Hematopoietic multipotent progenitor cell treated with erythropoietin and hydrocortisone succinate and interleukin-3 and kit ligand, for 8 days (in vitro differentiated cells): ENCODE measurements at regions not wholly inside any gene's neighbourhood (a gene's known extent, or its start where the extent isn't known, plus 50 kb on each side); places are given as distances from the start of the nearest gene placed in this dataset.
"Not testable (repeated sequence)": the region's sequence is repeated elsewhere in the genome, so short reads cannot be mapped to it uniquely, and the experiment has no call there.

Source experiments
- DNase-seq: peaks from one replicate; pipeline ENCODE4 v3.0.0-alpha.2; 2015

DNA sequence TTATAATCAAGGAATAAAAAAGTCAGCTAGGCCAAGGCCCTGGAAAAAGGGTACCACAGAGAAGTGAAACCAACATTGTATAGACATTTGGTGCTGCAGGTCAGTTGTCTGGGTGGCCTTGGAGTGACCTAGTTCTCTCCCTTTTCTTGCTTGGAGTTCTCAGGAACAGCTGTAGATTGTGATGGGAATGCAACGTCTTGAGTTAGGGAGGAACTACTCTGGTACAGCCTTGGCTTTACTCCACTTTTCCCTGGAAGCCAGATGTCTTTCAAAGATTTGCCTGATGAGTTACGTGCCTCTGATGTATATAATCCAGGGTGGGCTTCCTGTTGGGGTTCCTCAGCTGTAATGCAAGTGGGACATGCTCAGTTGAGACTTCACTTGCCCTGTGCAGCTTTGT lies 694.7 kb downstream of the HTR1B start:
- no peak for DNase-seq

DNA sequence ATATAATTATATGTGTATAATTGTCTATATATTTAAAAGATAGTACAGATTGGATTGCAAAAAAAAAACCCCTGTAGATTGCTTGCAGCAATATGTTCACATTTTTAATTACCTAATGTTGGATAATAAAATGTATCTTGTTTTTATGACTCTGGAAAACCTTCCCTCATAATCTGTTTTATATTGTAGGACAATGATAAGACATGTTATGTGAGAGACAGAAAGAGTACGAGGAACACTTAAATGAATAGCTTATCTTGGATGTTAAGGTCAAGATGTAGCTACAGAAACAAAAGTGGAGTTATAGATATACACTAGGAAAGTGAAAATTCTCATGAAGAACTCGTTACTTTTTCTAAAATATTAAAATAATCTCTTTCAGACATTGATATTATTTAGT lies 691.6 kb upstream of the IMPG1 start:
- no peak for DNase-seq

DNA sequence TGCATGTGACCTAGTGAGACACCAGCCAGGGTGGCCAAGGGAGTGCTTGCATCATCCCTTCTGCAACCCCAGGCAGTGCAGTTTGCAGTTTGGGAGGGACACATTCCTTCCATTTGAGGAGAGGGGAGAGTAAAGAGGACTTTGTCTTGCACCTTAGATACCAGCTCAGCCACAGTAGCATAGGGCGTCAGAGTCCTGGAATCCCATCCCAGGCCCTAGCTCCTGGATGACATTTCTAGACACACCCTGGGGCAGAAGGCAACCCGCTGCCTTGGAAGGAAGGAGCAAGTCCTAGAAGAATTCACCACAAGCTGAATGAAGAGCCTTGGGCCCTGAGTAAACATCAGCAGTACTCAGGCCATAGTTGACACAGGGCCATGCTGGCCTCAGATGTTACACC lies 680.4 kb upstream of the IMPG1 start:
- no peak for DNase-seq

DNA sequence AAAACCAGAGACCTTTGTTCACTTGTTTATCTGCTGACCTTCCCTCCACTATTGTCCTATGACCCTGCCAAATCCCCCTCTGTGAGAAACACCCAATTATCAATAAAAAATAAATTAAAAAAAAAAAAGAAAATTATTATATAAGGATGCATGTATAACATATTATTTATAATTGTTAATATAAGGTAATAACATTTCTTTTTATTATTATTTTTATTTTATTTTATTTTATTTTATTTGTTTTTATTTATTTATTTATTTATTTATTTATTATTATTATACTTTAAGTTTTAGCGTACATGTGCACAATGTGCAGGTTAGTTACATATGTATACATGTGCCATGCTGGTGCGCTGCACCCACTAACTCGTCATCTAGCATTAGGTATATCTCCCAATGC lies 672.9 kb upstream of the IMPG1 start:
- not testable (repeated sequence) for DNase-seq

DNA sequence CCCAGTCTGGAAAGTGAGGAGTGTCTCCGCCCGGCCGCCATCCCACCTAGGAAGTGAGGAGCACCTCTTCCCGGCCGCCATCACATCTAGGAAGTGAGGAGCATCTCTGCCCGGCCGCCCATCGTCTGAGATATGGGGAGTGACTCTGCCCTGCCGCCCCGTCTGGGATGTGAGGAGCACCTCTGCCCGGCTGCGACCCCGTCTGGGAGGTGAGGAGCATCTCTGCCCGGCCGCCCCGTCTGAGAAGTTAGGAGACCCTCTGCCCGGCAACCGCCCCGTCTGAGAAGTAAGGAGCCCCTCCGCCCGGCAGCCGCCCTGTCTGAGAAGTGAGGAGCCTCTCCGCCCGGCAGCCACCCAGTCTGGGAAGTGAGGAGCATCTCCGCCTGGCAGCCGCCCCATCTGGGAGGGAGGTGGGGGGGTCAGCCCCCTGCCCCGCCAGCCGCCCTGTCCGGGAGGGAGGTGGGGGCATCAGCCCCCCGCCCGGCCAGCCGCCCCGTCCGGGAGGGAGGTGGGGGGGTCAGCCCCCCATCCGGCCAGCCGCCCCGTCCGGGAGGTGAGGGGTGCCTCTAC lies 671.8 kb upstream of the IMPG1 start:
- DNase-seq: not testable (repeated sequence)

DNA sequence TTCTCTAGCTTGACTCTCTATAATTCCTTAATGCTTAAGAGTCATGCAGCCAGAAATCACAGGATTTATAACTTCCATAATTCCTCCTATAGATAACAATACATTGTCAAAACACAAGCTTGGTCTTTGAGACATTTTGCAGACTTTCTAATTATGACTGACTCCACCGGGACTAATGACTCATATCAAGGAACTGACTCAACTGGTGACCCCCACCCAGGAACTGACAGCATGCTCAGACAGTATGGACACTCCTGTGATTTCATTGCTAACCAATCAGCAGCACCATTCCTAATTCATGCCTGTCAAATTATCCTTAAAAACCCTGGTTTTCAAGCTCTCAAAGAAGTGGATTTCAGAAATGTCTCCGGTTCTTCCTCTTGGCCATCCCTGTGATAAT lies 670.5 kb upstream of the IMPG1 start:
- DNase-seq: no peak

DNA sequence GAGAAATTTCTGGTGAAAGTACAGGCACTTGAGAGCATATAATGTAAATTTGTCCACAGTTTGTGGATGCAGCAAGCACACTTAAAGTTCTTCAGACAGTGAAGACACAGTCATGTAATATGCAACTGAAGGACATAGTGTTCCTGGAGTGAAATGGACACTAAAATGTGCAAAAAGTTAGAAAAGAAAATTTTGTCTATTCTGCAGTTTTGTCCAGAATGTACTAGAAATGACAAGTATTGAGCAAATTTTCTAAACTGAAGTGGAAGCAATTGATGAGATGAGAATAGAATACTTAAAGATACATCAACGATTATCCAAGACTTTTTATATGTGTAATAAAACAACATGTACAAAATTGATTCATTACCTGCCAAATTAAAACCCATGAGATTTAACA lies 647.0 kb upstream of the IMPG1 start:
- no peak for DNase-seq

DNA sequence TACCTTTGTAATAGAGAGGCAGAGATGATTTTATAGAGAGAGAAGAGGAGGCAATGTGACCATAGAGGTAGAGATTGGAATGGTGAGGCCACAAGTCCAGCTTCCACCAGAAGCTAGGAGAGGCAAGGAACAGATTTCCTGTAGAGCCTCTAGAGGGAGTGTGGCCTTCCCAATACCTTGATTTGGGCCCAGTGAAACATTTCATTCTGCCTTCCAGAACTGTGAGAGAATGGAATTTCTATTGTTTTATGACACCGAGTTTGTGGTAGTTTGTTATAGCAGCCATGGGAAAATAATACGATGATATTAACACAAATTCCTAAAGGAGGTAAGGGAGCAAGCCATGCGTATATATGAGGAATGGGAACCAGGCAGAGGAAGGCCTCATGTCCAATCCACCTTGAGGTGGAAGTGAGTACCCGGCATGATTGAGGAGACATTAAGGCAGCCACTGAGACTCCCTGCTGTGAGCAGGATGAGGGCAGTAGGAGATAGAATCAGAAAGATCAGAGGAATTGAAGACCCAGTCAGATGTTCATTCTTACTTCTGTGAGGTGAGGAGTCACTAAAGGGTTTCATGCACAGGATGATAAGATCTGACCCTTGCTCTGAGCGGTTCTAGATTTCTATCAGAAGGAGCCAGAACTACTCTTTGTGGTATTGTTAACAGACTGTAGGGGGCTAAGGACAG lies 636.3 kb upstream of the IMPG1 start:
- no peak for DNase-seq

DNA sequence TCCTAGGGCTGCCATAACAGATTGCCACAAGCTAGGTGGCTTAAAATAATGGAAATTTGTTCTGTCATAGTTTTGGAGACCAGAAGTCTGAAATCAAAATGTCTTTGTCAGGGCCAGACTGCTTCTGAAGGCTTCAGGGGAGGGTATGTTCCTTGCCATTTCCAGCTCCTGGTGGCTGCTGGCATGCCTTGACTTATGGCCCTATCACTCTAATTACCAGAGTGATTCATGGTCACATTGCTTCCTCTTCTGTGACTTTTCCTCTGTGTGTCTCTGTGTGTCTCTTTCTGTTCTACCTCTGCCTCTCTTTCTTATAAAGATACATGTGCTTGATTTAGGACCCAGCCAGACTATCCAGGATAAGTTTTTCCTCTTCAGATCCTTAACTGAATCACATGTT lies 635.2 kb upstream of the IMPG1 start:
- no peak for DNase-seq

DNA sequence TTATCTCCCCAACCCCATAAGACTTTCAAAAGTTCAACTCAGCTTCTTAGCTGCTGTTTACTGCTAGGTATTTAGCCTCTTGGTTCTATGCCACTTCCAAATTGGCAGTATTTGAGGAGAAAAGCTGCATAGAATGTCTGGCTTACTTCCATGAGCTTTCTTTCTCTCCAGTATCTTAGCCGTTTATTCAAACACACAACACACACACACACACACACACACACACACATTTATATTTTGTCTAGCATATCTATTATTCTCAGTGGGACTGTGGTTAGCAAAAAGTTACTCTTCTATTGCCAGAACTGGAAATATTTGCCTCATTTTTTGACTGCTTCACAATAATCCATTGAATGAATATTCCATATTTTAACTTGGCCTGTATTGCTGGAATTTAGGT lies 634.2 kb upstream of the IMPG1 start:
- DNase-seq: no peak

DNA sequence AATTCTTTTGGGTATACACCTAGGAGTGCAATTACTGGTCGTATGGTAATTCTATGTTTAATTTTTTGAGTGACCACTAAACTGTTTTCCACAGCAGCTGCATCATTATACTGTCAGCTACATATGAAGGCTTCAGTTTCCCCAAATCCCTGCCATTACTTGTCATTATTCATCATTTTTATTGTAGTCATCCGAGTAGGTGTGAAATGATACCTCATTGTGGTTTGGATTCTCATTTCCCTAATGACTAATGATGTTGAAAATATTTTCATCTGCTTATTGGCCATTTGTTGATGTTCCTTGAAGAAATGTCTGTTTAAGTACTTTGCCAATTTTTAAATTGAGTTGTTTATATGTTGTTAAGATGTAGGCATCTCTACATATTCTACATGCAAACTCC lies 633.6 kb upstream of the IMPG1 start:
- DNase-seq: no peak

DNA sequence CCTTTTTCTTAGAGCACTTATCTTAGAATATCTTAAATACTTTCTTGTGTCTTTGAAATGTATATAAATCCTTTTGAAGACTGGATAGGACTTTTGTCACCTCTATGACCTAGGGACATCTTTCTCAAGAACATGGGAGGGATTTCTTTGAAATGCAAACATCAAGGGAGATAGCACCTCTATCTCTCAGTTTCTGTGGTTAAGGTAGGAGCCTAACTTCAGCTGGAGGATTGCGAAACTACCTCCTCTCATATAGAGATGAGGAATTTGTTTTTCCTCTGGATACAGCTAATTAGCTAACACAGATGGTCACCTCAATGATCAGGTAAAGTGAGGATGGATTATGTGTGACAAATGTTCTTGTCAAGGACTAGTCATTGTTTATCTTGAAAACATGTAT lies 631.3 kb upstream of the IMPG1 start:
- DNase-seq: no peak

DNA sequence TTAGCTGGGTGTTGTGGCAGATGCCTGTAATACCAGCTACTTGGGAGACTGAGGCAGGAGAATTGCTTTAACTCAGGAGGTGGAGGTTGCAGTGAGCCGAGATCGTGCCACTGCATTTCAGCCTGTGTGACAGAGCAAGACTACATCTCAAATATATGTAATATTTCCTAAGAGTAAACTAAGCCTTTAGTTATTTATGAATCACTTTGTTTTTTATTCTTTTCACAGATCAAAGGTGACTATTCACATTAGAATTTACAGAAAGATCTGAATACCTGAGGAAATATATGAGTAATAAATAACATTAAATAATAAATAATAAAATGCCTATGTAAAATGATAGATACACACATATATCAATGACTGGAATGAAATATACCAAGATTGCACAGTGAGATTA lies 630.8 kb upstream of the IMPG1 start:
- no peak for DNase-seq

DNA sequence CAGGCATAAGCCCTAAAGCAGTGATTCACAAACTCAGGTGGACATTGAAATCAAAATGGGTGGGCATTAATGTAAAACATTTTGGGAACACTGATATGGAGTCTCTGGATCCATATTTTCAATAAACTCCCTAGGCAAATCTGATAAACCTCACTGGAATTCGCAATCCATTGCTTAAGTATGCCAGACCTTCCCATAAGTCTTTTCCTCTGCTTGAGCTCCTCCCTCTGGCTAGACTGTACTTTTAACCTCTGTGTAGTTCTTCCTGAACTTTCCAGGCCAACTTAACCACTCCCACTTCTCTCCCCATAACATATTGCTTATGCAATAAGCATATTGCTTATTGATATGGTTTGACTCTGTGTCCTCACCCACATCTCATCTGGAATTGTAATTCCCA lies 629.7 kb upstream of the IMPG1 start:
- no peak for DNase-seq

DNA sequence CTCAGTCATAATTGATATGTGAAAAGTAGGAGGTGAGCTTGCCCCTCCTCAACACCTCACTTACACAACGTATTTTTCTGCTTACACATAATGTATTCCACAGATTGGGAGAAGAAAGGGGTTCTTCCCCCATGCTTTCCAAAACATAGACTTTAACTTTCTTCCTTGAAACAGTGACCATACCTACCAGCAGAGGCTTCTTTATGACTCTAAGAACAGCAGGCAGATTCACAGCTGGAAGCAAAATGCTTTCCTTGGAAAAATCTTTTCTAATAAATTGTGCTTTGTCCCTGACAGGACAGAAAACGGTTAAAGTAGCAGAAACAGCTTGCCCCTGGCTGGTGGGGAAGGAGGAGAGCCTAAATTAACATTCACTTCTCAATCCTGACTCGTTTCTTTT lies 629.1 kb upstream of the IMPG1 start:
- no peak for DNase-seq

DNA sequence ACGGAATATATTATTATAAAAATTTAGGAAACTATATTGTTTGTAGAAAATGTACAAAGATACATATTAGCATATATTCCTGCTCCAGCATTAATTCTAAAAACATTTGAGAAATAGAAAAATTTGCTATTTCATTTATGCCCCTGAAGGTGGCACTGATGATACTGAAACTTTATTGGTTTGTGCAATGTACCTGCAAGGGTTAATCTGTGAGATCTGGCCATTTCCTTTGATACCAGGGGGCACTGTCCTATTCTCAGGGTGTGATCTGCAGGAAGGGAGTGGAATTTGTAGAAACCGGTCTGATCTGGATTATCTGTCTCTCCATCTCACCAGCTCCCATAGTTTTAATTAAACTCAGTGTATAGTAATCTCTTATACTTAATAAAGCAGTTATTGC lies 625.1 kb upstream of the IMPG1 start:
- DNase-seq: no peak

DNA sequence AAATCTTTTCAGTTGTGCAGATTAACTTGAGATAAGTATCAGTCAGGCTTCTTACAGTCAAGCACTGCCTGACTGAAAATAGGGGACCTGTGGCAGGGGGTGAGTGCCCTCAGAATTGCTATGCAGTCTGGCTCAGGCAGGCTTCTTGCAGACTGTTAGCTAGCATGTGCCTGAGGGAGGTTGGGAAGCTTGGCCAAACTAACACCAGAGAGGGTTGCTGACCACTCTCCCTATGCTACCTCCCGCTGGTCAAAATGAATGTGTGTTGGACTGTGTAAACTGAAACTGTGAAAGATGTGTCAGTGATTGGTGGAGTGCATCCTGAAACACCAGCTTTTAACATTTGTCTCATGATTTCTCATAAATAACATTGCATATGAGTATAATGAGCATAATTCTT lies 622.3 kb upstream of the IMPG1 start:
- DNase-seq: no peak

DNA sequence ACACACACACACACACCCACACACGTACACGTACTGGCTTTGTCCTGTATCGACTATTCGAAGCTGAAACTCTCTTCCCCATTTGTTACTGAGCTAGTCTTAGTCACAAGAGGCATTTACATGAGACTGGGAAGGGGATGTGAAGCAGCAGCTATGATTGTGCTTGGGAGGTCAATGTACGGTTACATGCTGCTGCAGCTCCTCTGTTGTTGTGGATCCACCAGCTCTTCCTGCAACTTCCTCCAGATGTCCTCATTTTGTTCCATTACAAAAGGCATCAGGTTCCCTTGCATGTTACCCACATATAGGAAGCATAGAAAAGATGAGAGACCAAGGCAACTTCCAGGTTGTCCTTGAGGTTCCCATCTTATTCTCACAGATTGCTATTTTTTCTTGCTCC lies 612.4 kb upstream of the IMPG1 start:
- DNase-seq: no peak

DNA sequence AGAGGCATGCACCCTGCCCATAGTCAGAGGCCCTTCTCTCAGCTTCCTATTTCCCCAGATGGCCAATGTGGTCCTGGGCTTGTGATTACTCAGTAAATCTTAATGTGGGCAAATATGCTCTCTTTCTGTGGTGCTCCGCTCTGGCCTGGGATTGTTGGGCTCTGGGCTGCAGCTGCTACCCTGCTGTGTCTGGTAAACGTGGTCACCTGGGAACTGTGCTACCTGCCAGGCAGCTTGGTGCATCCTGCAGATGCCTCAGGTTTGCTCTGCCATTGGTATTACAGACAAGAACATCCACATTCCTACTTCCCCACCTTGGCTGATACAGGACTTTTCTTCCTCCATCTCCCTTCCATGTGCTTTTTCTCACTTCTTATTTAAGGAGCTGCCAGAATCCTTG lies 611.5 kb upstream of the IMPG1 start:
- DNase-seq: no peak

DNA sequence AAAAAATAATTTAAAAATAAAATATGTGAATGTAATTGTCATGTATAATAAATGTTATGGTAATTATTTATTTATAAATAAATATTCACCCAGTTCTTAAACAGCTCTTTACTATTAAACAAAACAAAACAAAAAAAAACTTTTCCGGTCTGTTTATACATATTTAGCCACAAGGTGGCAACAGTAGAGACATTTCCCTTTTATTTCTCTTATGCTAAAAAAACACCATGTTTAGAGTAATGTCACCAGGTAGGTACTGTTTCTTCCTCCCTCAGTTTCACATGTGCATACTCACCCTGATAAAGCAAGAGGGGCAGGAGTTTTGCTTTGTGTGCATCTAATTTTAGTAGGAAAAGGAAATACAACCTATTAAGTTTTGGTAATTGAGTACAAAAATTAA lies 610.4 kb upstream of the IMPG1 start:
- peak; percentile 37 for DNase-seq

DNA sequence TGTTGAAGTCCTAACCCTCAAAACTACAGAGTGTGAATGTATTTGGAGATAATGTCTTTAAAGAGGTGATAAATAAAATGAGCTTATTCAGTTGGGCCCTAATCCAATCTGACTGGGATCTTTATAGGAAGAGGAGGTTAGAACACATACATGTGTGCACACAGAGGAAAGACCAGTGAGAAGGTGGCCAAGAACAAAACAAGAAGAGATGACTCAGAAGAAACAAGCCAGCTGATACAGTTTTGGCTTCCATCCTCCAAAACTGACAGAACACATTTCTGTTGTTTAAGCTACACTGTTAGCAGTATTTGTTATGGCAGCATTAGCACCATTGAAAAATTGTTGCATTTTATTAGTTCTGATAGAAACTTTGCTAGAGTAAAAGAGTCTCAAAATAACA lies 609.3 kb upstream of the IMPG1 start:
- DNase-seq: no peak

DNA sequence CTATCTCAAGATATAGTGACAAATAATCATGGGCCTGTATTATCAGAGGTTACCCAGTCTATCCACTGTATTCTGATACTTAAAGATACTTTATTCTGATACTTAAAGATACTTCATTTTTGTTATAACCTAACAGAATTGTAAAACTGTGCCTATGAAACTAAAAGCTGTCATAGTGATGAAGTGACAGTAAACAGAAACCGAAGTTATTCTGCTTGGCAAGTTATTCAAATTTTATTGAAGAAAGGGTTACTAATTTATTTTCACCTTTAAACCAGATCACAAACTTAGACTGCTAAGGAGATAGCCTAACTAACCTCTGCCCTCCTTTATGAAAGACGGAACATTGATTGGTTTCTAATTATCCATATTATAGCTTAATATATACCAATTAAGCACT lies 604.6 kb upstream of the IMPG1 start:
- no peak for DNase-seq

DNA sequence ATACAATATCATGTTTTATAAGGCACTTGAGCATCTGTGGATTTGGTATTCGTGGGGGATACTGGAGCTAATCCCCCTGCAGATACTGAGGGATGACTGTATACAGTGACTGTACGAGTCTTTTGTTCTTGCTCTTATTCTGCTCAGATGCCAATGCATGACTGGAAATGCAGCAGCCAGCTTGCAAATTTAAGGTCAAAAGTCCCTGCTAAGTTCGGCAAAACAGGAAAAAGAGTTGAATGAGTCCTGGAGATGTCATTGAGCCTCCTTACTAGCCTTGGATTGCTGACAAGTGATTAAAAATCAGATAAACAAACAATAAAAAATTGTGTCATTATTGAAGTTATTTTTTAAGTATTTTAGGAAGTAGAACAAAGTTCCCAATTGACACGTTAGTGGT lies 599.3 kb upstream of the IMPG1 start:
- DNase-seq: no peak

DNA sequence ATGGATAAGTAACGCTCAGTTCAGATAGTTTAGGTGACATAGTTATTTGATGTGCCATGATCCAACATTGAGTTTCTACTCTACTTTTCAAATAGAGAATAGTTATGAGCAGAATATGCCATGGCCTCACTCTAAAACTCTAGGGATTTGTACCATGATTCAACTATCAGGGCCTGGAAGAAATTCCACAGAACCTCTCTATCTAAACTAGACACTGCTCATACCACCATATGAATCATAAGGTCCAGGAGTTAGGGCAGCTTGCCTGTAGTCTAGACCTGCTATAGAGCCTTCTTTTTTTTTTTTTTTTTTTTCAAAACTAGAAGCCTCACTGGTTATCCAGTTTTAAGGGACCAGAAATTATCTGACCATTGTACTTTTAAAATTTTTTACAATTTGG lies 571.8 kb upstream of the IMPG1 start:
- no peak for DNase-seq

DNA sequence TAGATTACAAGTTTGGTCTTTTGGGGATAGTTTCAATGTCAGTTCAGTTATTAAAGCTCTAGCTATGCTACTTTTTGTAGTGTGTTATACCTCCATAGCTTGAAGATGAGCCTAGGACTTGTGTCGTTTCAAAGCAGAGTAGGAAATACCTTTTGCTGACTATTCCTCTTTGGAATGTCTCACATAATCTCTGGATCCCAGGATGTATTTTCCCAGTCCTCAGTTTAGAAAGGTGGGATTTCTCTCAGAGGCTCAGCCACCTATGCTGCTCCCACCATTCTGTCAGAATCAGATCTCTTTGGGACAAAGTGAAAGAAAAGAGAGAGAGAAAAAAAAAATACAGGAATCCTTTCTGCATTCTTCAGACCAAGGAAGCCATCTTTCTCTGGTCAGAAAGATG lies 567.5 kb upstream of the IMPG1 start:
- DNase-seq: no peak

DNA sequence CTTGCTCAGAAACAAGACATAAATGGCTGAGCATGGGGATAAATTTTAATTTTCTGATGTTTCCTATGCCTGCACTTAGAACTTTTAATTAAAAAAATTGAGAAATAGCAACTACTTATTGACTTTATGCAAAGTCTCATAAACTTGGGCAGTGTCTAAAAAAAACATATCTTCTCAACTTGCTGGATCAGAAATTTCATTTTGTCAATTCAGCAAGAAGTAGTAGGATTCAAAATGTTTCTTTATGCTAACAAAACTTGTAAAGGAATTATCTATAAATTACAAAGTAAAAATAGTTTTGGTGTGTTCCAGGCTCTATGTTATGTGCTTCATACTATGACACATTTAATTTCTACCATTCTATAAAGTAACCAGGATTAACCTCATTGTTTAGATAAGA lies 562.2 kb upstream of the IMPG1 start:
- DNase-seq: no peak
